Keratinocyte (primary cell): ENCODE measurements at regions not wholly inside any gene's neighbourhood (a gene's known extent, or its start where the extent isn't known, plus 50 kb on each side); places are given as distances from the start of the nearest gene placed in this dataset.

Experiments used
- DNase-seq: peaks from one replicate; pipeline ENCODE4 v3.0.0-alpha.2; 2011; ENCODE audit warnings: low read depth, missing footprints, low spot score
- FAIRE-seq: peaks from 2 replicates; lab custom pipeline; 2011; peaks lifted over from hg19 to GRCh38; lab: Jason Lieb, UNC
- H2AFZ ChIP-seq: 2 replicates; pipeline ENCODE4 v1.6.0; 2012; ENCODE audit warnings: low read length, control low read depth, inconsistent platforms; ENCODE audit not compliant: control insufficient read depth
- H3K27ac ChIP-seq: 2 replicates; pipeline ENCODE4 v1.5.1; 2011; ENCODE audit warnings: low read length; ENCODE audit not compliant: control insufficient read depth, insufficient read depth
- H3K27me3 ChIP-seq: 3 replicates; pipeline ENCODE4 v1.6.0; 2011; ENCODE audit warnings: low read length; ENCODE audit not compliant: control insufficient read depth, insufficient read depth; ENCODE audit errors: extremely low read depth
- H3K36me3 ChIP-seq, 2 experiments: 2 replicates in 1 of 2; 3 replicates in 1 of 2; pipeline ENCODE4 v1.5.1; 2011; ENCODE audit warnings: low read length in 2 of 2, mild to moderate bottlenecking in 1 of 2; ENCODE audit not compliant: control insufficient read depth in 2 of 2, insufficient read depth in 2 of 2; ENCODE audit errors: extremely low read depth in 1 of 2
- H3K4me1 ChIP-seq: 3 replicates; pipeline ENCODE4 v1.5.1; 2011; ENCODE audit warnings: low read length; ENCODE audit not compliant: control insufficient read depth, insufficient read depth; ENCODE audit errors: extremely low read depth
- H3K4me2 ChIP-seq: 3 replicates; pipeline ENCODE4 v1.6.0; 2011; ENCODE audit warnings: low read depth, low read length; ENCODE audit not compliant: control insufficient read depth, insufficient read depth; ENCODE audit errors: extremely low read depth
- H3K4me3 ChIP-seq, 3 experiments: fragments of 200-600 bp in 1 of 3; sonication (generic) in 1 of 3; 2 replicates in 2 of 3; 3 replicates in 1 of 3; pipeline ENCODE4 v1.5.1; 2011 to 2016; ENCODE audit warnings: low read length in 3 of 3, mild to moderate bottlenecking in 3 of 3, control low read depth in 2 of 3, inconsistent platforms in 1 of 3, low read depth in 1 of 3, mixed read lengths in 1 of 3, mixed run types in 1 of 3, moderate library complexity in 1 of 3; ENCODE audit not compliant: control insufficient read depth in 2 of 3, insufficient read depth in 2 of 3; ENCODE audit errors: extremely low read depth in 1 of 3
- H3K79me2 ChIP-seq: 2 replicates; pipeline ENCODE4 v1.6.0; 2012; ENCODE audit warnings: low read length; ENCODE audit not compliant: control insufficient read depth, insufficient read depth
- H3K9ac ChIP-seq: 3 replicates; pipeline ENCODE4 v1.6.0; 2011; ENCODE audit warnings: low read length; ENCODE audit not compliant: control insufficient read depth, insufficient read depth; ENCODE audit errors: extremely low read depth
- H3K9me1 ChIP-seq: 3 replicates; pipeline ENCODE4 v1.6.0; 2011; ENCODE audit warnings: low read length; ENCODE audit not compliant: control insufficient read depth, insufficient read depth; ENCODE audit errors: extremely low read depth
- H3K9me3 ChIP-seq: 2 replicates; pipeline ENCODE4 v1.5.1; 2012; ENCODE audit warnings: low read depth, low read length; ENCODE audit not compliant: control insufficient read depth
- H4K20me1 ChIP-seq: 3 replicates; pipeline ENCODE4 v1.6.0; 2011; ENCODE audit warnings: low read length; ENCODE audit not compliant: control insufficient read depth, insufficient read depth; ENCODE audit errors: extremely low read depth
- CTCF ChIP-seq, 3 experiments: IDR thresholded peaks in 1 of 3; conservative IDR thresholded peaks in 1 of 3; optimal IDR thresholded peaks in 1 of 3; 2 replicates in 2 of 3; 3 replicates in 1 of 3; pipeline versions ENCODE3 to v1.5.1; 2011; ENCODE audit warnings: low read length in 3 of 3, mild to moderate bottlenecking in 3 of 3, moderate library complexity in 2 of 3, control low read depth in 1 of 3, inconsistent platforms in 1 of 3; ENCODE audit not compliant: insufficient read depth in 2 of 3; ENCODE audit errors: extremely low read depth in 1 of 3
- EZH2 ChIP-seq: IDR thresholded peaks from one replicate; pipeline ENCODE4 v1.6.1; 2012; ENCODE audit warnings: inconsistent platforms, mild to moderate bottlenecking, low read length, moderate library complexity
- dilution Hi-C: fragments of 300-500 bp; cut with MboI; formaldehyde crosslinking; loops from one replicate; pipeline ENCODE4 v1.7.0; 2020; ENCODE audit warnings: low sequenced_read_pairs; ENCODE audit not compliant: extremely low pct_ligation_motif_present

- no peak for FAIRE-seq
These were observed 77.8 kb upstream of the TINAGL1 start for GRCh38 chr1:31498376-31499040.

GRCh38 chr1:31501505-31501904 lies 74.8 kb upstream of the TINAGL1 start:
- H3K27me3 ChIP-seq = peaks cover 8% of the 10 kb centered on the region
- no peaks in the 10 kb centered on the region for H3K36me3 ChIP-seq
- DNase-seq = no peak
- no peaks in the 10 kb centered on the region for H3K9me1 ChIP-seq
- dilution Hi-C loops = no loop called here
- no peak overlapping the region for H3K9ac ChIP-seq
- H3K9me3 ChIP-seq = no peaks in the 10 kb centered on the region
- no peaks in the 10 kb centered on the region for H3K4me1 ChIP-seq
- no peak overlapping the region for H3K4me2 ChIP-seq
- FAIRE-seq = no peak
- H2AFZ ChIP-seq = no peak overlapping the region
- H4K20me1 ChIP-seq = no peaks in the 10 kb centered on the region
- H3K27ac ChIP-seq = no peak overlapping the region
- no peak overlapping the region for H3K4me3 ChIP-seq
- TF ChIP-seq EZH2 (no peak), CTCF (optimal IDR thresholded peaks at IDR 0.05 in 1 of 3, IDR thresholded peaks at IDR 0.05 in 1 of 3, conservative IDR thresholded peaks at IDR 0.05 in 1 of 3; ENCODE audit: extremely low read depth in 1 of 3, insufficient read depth in 2 of 3, low read length in 3 of 3) (peak in 1 of 3 experiments; percentile 26)
- H3K79me2 ChIP-seq = no peaks in the 10 kb centered on the region

More at GRCh38 chr1:31498376-31499040, 77.8 kb upstream of the TINAGL1 start:
- H3K4me2 ChIP-seq = no peak overlapping the region
- H2AFZ ChIP-seq = no peak overlapping the region
- H3K36me3 ChIP-seq = no peaks in the 10 kb centered on the region
- no peaks in the 10 kb centered on the region for H3K9me1 ChIP-seq
- no peak overlapping the region for H3K4me3 ChIP-seq
- H3K27ac ChIP-seq = no peak overlapping the region
- dilution Hi-C loops = no loop called here
- no peaks in the 10 kb centered on the region for H3K9me3 ChIP-seq
- peaks cover 8% of the 10 kb centered on the region for H3K27me3 ChIP-seq
- no peaks in the 10 kb centered on the region for H3K79me2 ChIP-seq
- H4K20me1 ChIP-seq = no peaks in the 10 kb centered on the region
- H3K9ac ChIP-seq = no peak overlapping the region
- DNase-seq = no peak
- no peak for TF ChIP-seq EZH2
- TF ChIP-seq CTCF (optimal IDR thresholded peaks at IDR 0.05 in 1 of 3, IDR thresholded peaks at IDR 0.05 in 1 of 3, conservative IDR thresholded peaks at IDR 0.05 in 1 of 3; ENCODE audit: extremely low read depth in 1 of 3, insufficient read depth in 2 of 3, low read length in 3 of 3) = no peak
- no peaks in the 10 kb centered on the region for H3K4me1 ChIP-seq
